Peyer's patch (tissue), 4 donors: ENCODE measurements at regions not wholly inside any gene's neighbourhood (a gene's known extent, or its start where the extent isn't known, plus 50 kb on each side); places are given as distances from the start of the nearest gene placed in this dataset.
"Not testable (repeated sequence)": the region's sequence is repeated elsewhere in the genome, so short reads cannot be mapped to it uniquely, and the experiment has no call there.

Experiments
- POLR2A ChIP-seq, 2 donors: fragments of 450-650 bp; IDR thresholded peaks; one replicate each; pipeline ENCODE4 v1.5.1; 2017; ENCODE audit warnings: antibody characterized with exemption in 2 of 2, mild to moderate bottlenecking in 2 of 2, moderate library complexity in 2 of 2
- TF ChIP-seq, protein P1 (sequence below), 6 experiments: fragments of 450-650 bp in 4 of 6; fragments of 200-600 bp in 2 of 6; sonication (generic) in 1 of 6; IDR thresholded peaks; one replicate each; pipeline ENCODE4 v1.5.1; 2017 to 2019; ENCODE audit warnings: antibody characterized with exemption in 6 of 6, mild to moderate bottlenecking in 3 of 6, moderate library complexity in 1 of 6

DNA sequence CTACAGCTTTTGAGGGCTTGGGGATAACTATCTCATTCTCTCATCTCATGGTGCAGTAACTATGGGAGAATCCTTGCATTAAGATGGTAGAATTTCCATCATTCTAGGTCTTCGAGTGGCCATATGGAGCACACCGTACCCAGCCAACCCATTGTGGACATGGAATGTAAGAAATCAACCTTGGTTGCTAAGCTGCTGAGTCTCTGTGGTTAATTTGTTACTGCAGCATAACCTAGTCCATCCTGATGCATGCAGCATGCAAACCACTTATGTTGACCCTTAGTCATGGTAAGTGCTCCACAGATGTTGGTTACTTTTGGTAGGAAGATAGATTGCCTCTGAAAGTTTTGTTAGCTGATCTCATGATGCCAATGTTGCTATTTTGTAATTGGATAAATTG lies 156.3 kb upstream of the CCZ1B start:
- TF ChIP-seq, protein P1, sequence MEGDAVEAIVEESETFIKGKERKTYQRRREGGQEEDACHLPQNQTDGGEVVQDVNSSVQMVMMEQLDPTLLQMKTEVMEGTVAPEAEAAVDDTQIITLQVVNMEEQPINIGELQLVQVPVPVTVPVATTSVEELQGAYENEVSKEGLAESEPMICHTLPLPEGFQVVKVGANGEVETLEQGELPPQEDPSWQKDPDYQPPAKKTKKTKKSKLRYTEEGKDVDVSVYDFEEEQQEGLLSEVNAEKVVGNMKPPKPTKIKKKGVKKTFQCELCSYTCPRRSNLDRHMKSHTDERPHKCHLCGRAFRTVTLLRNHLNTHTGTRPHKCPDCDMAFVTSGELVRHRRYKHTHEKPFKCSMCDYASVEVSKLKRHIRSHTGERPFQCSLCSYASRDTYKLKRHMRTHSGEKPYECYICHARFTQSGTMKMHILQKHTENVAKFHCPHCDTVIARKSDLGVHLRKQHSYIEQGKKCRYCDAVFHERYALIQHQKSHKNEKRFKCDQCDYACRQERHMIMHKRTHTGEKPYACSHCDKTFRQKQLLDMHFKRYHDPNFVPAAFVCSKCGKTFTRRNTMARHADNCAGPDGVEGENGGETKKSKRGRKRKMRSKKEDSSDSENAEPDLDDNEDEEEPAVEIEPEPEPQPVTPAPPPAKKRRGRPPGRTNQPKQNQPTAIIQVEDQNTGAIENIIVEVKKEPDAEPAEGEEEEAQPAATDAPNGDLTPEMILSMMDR (IDR thresholded peaks at IDR 0.05) = not testable (repeated sequence)
- TF ChIP-seq POLR2A (IDR thresholded peaks at IDR 0.05) = not testable (repeated sequence)
